Mesendoderm (in vitro differentiated cells): ENCODE measurements at regions not wholly inside any gene's neighbourhood (a gene's known extent, or its start where the extent isn't known, plus 50 kb on each side); places are given as distances from the start of the nearest gene placed in this dataset.
"Not testable (repeated sequence)": the region's sequence is repeated elsewhere in the genome, so short reads cannot be mapped to it uniquely, and the experiment has no call there.

Experiments
- DNase-seq: peaks from one replicate; pipeline ENCODE4 v3.0.0; 2013
- H2AK5ac ChIP-seq: 2 replicates; pipeline ENCODE4 v1.6.1; 2013; ENCODE audit warnings: low read length, inconsistent platforms
- H2BK120ac ChIP-seq: 2 replicates; pipeline ENCODE4 v1.6.1; 2013; ENCODE audit warnings: low read depth, mild to moderate bottlenecking, low read length, moderate library complexity, mixed read lengths
- H2BK15ac ChIP-seq: replicated peaks from 2 replicates; pipeline ENCODE4 v1.6.1; 2013; ENCODE audit warnings: low read depth, mild to moderate bottlenecking, moderate library complexity
- H2BK5ac ChIP-seq: 2 replicates; pipeline ENCODE4 v1.6.1; 2013; ENCODE audit warnings: low read length, inconsistent platforms
- H3K18ac ChIP-seq: 2 replicates; pipeline ENCODE4 v1.6.1; 2013; ENCODE audit warnings: mild to moderate bottlenecking, low read length, mixed read lengths
- H3K23ac ChIP-seq: one replicate; pipeline ENCODE4 v1.6.1; 2013; ENCODE audit warnings: low read length
- H3K27ac ChIP-seq: 2 replicates; pipeline ENCODE4 v1.5.1; 2013; ENCODE audit warnings: low read depth, mild to moderate bottlenecking, inconsistent platforms, low read length, moderate library complexity
- H3K27me3 ChIP-seq: 2 replicates; pipeline ENCODE4 v1.6.1; 2013; ENCODE audit warnings: low read length, control low read depth, mild to moderate bottlenecking, inconsistent platforms; ENCODE audit not compliant: insufficient read depth, poor library complexity
- H3K36me3 ChIP-seq: 2 replicates; pipeline ENCODE4 v1.6.1; 2013; ENCODE audit warnings: low read length, inconsistent platforms; ENCODE audit not compliant: control insufficient read depth, insufficient read depth
- H3K4ac ChIP-seq: one replicate; pipeline ENCODE4 v1.6.1; 2013; ENCODE audit warnings: low read depth, mild to moderate bottlenecking, low read length, moderate library complexity
- H3K4me1 ChIP-seq: 2 replicates; pipeline ENCODE4 v1.6.1; 2013; ENCODE audit warnings: low read depth, low read length, inconsistent platforms; ENCODE audit not compliant: control insufficient read depth
- H3K4me2 ChIP-seq: 2 replicates; pipeline ENCODE4 v1.6.1; 2013; ENCODE audit warnings: low read length
- H3K4me3 ChIP-seq: 2 replicates; pipeline ENCODE4 v1.5.1; 2013; ENCODE audit warnings: mild to moderate bottlenecking, low read length
- H3K56ac ChIP-seq: one replicate; pipeline ENCODE4 v1.6.1; 2013; ENCODE audit warnings: low read length
- H3K79me1 ChIP-seq: 2 replicates; pipeline ENCODE4 v1.6.1; 2013; ENCODE audit warnings: low read length, inconsistent platforms
- H3K79me2 ChIP-seq: 2 replicates; pipeline ENCODE4 v1.6.1; 2013; ENCODE audit warnings: mild to moderate bottlenecking, low read length; ENCODE audit not compliant: control insufficient read depth, insufficient read depth
- H3K9ac ChIP-seq: 2 replicates; pipeline ENCODE4 v1.6.1; 2013; ENCODE audit warnings: low read length, inconsistent platforms
- H4K5ac ChIP-seq: one replicate; pipeline ENCODE4 v1.6.1; 2013; ENCODE audit warnings: low read length
- H4K8ac ChIP-seq: one replicate; pipeline ENCODE4 v1.6.1; 2013; ENCODE audit warnings: low read depth, mild to moderate bottlenecking, control low read depth, low read length, moderate library complexity
- WGBS: extraction: QIAGEN DNeasy Blood & Tissue Kit; methylation state at CpG from one replicate; pipeline ENCODE4 v1.1.7; 2013; ENCODE audit warnings: low lambda C conversion rate, missing lambda C conversion rate; ENCODE audit not compliant: insufficient coverage; ENCODE audit errors: extremely low coverage; 5-methylcytosine and 5-hydroxymethylcytosine counted together

DNA sequence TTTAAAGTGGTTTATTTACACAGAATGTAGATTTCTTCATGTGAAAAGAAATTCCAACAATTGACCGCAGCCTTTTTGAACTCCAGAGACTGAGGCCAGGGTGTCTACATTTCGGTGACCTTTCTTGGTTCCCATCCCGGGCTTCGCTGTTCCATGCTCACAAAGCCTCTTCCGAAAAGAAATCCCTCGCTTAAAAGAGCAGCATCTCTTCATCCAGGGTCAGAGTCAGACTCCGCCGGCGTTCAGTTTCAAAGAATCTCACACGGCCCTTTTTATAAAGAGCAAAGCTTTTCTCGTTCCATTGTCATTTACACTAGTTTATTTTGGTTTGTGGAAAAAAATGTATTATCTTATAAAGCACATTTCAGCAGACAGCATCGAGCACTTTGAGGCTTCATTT, 530.6 kb upstream of the B3GAT1 start:
- no peak overlapping the region for H3K4me2 ChIP-seq
- no peak overlapping the region for H3K27ac ChIP-seq

DNA sequence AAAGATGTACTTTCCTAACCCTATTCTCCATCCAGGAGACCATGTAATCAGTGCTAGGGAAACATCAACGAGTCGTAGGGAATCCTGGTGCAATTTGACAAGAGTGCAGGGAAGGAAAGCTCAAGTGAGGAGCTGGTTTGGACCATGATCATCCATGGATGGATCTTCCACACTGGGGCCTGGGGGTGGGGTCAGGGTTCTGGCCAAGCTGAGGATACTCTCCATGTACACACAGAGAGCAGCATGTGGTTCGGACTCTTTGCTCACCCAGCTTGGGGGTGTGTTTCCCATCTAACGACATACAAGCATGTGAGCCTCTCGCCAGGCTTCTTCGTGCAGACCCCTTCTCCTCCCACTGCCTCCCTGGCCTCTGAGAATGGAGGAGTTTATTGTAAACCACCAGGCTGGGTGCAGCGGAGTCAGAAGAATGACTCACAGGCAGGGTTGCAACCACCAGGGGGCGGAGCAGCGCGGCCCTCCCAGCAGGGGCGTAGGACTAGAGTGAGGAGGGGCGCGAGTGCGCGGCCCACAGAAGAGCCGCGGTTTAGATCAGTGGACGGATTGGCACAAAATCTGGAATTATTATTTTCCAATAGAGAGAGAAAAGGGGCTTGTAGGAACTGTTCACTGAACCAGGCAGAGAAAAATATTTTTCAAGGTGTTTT, 530.0 kb upstream of the B3GAT1 start:
- not testable (repeated sequence) for H3K79me2 ChIP-seq, H4K8ac ChIP-seq, H2BK5ac ChIP-seq, H3K18ac ChIP-seq, H3K4me3 ChIP-seq, H4K5ac ChIP-seq, H3K79me1 ChIP-seq, H3K27ac ChIP-seq, H3K4me1 ChIP-seq, H3K4ac ChIP-seq, H3K23ac ChIP-seq, H3K9ac ChIP-seq, H2BK120ac ChIP-seq, H3K4me2 ChIP-seq, H2BK15ac ChIP-seq, H3K36me3 ChIP-seq, H3K27me3 ChIP-seq
- H2AK5ac ChIP-seq, result peak overlapping the region; percentile 38
- peak overlapping the region; percentile 34 for H3K56ac ChIP-seq
- peak; percentile 66 for DNase-seq
- WGBS, result no CpG with 5 or more reads among the region's 18 CpGs

More for the DNA sequence above, 530.6 kb upstream of the B3GAT1 start:
- Histone ChIP-seq H3K79me2 (no peaks in the 10 kb centered on the region), H2BK120ac (no peak overlapping the region), H3K4me3 (no peak overlapping the region), H4K5ac (no peak overlapping the region), H4K8ac (no peak overlapping the region), H2AK5ac (no peak overlapping the region), H3K4me1 (no peaks in the 10 kb centered on the region), H3K56ac (no peak overlapping the region), H2BK15ac (no peak overlapping the region), H3K4ac (no peak overlapping the region), H3K9ac (no peak overlapping the region), H3K27me3 (no peaks in the 10 kb centered on the region), H2BK5ac (no peak overlapping the region), H3K23ac (no peak overlapping the region), H3K18ac (no peak overlapping the region), H3K79me1 (no peaks in the 10 kb centered on the region), H3K36me3 (no peaks in the 10 kb centered on the region)
- DNase-seq, result no peak
- no CpG with 5 or more reads among the region's 12 CpGs for WGBS

- H3K27me3 ChIP-seq, result no peaks in the 10 kb centered on the region
- H2BK5ac ChIP-seq, result no peak overlapping the region
- no peaks in the 10 kb centered on the region for H3K36me3 ChIP-seq
- no peak overlapping the region for H2BK15ac ChIP-seq
- H2BK120ac ChIP-seq, result no peak overlapping the region
- no peak overlapping the region for H3K4me2 ChIP-seq
- H2AK5ac ChIP-seq, result no peak overlapping the region
- H3K9ac ChIP-seq, result no peak overlapping the region
- no CpG with 5 or more reads among the region's 5 CpGs for WGBS
- no peak overlapping the region for H4K8ac ChIP-seq
- no peak overlapping the region for H3K4me3 ChIP-seq
- no peaks in the 10 kb centered on the region for H3K4me1 ChIP-seq
- no peak overlapping the region for H3K18ac ChIP-seq
- no peak for DNase-seq
- no peak overlapping the region for H4K5ac ChIP-seq
- H3K56ac ChIP-seq, result no peak overlapping the region
- H3K79me1 ChIP-seq, result no peaks in the 10 kb centered on the region
- no peak overlapping the region for H3K23ac ChIP-seq
- H3K4ac ChIP-seq, result no peak overlapping the region
- H3K27ac ChIP-seq, result no peak overlapping the region
- H3K79me2 ChIP-seq, result no peaks in the 10 kb centered on the region
Observed at GRCh38 chr11:134941326-134941725, 529.3 kb upstream of the B3GAT1 start.

GRCh38 chr11:134940441-134941126, 528.5 kb upstream of the B3GAT1 start:
- H3K4me2 ChIP-seq, result no peak overlapping the region
- no peaks in the 10 kb centered on the region for H3K79me2 ChIP-seq
- no peaks in the 10 kb centered on the region for H3K27me3 ChIP-seq
- no peak overlapping the region for H3K18ac ChIP-seq
- no peak overlapping the region for H3K56ac ChIP-seq
- no CpG with 5 or more reads among the region's 15 CpGs for WGBS
- no peak overlapping the region for H2BK15ac ChIP-seq
- H2BK120ac ChIP-seq, result no peak overlapping the region
- no peak overlapping the region for H2AK5ac ChIP-seq
- H4K5ac ChIP-seq, result no peak overlapping the region
- H3K36me3 ChIP-seq, result no peaks in the 10 kb centered on the region
- H3K9ac ChIP-seq, result no peak overlapping the region
- H3K4ac ChIP-seq, result no peak overlapping the region
- no peaks in the 10 kb centered on the region for H3K4me1 ChIP-seq
- no peak overlapping the region for H3K4me3 ChIP-seq
- no peaks in the 10 kb centered on the region for H3K79me1 ChIP-seq
- no peak overlapping the region for H2BK5ac ChIP-seq
- H3K23ac ChIP-seq, result no peak overlapping the region
- DNase-seq, result no peak
- no peak overlapping the region for H3K27ac ChIP-seq
- H4K8ac ChIP-seq, result no peak overlapping the region

DNA sequence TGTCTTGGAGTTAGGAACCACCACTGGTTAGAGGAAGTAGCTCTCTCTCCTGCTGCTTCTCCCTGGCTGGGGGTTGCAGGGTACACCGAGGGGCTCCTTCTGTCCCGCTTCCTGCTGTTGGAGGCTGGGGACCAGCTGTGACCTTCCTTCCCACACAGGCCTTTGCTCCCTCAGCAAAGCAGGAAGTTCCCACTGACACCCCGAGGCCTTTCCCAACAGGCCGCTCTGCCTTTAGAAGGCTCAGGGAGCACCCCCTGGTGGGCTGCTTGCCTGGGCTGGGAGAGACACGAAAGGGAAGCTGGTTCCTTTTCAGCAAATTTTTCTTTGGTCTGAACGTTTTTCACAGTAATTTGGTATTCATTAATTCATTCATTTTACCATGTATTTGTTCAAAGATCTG, 527.9 kb upstream of the B3GAT1 start:
- H3K9ac ChIP-seq, result no peak overlapping the region
- H3K18ac ChIP-seq, result no peak overlapping the region
- H2BK5ac ChIP-seq, result no peak overlapping the region
- H3K4me1 ChIP-seq, result no peaks in the 10 kb centered on the region
- no peaks in the 10 kb centered on the region for H3K79me2 ChIP-seq
- no peak overlapping the region for H3K4ac ChIP-seq
- H3K27me3 ChIP-seq, result no peaks in the 10 kb centered on the region
- H3K79me1 ChIP-seq, result no peaks in the 10 kb centered on the region
- no peak overlapping the region for H4K8ac ChIP-seq
- peak; percentile 69 for DNase-seq
- no peak overlapping the region for H2AK5ac ChIP-seq
- no peak overlapping the region for H4K5ac ChIP-seq
- no peak overlapping the region for H2BK15ac ChIP-seq
- no peak overlapping the region for H2BK120ac ChIP-seq
- H3K4me2 ChIP-seq, result no peak overlapping the region
- H3K23ac ChIP-seq, result no peak overlapping the region
- H3K27ac ChIP-seq, result no peak overlapping the region
- no peaks in the 10 kb centered on the region for H3K36me3 ChIP-seq
- peak overlapping the region; percentile 6 for H3K56ac ChIP-seq
- WGBS, result no CpG with 5 or more reads among the region's 6 CpGs
- no peak overlapping the region for H3K4me3 ChIP-seq
